AG20443 (cell line): ENCODE measurements at regions not wholly inside any gene's neighbourhood (a gene's known extent, or its start where the extent isn't known, plus 50 kb on each side); places are given as distances from the start of the nearest gene placed in this dataset.
A peak's percentile ranks its signal among the peaks of the same experiment; 100 is the strongest.
"Not testable (repeated sequence)": the region's sequence is repeated elsewhere in the genome, so short reads cannot be mapped to it uniquely, and the experiment has no call there.

ENCODE experiments used
- DNase-seq: peaks from one replicate; pipeline ENCODE4 v3.0.0; 2012; ENCODE audit warnings: low spot score, mixed read lengths

DNA sequence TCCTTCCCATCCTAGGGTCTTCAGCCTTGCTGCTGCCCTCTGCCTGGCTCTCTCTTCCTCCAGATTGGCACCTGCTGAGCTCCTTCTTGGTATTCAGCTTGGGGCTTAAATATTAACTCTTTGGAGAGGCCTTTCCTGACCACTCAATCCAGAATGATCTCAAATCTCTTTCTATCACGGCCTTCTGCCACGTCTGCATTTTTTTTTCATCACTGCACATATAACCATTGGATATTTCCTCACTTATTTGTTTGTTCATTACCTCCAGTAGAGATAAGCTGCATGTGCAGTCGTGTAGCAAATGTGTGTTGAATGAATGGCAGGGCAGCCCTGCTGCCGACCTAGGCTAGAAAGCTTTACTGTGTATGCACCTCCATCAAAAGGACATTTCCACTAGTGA is 51.6 kb upstream of the MPP7 start:
- no peak for DNase-seq

GRCh38 chr10:28355376-28355775 is 52.5 kb upstream of the MPP7 start:
- no peak for DNase-seq

DNA sequence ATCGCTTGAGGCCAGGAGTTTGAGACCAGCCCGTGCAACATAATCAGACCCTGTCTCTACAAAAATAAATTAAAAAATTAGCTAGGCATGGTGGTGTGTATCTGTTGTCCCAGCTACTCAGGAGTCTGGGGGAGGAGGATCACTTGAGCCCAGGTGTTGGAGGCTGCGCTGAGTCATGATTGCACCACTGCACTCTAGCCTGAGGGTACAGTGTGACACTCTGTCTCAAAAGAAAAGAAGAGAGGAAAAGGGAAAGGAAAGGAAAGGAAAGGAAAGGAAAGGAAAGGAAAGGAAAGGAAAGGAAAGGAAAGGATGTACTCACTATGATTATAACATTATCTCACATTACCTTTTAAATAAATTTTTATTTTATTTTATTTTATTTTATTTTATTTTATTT is 56.5 kb upstream of the MPP7 start:
- DNase-seq = no peak

DNA sequence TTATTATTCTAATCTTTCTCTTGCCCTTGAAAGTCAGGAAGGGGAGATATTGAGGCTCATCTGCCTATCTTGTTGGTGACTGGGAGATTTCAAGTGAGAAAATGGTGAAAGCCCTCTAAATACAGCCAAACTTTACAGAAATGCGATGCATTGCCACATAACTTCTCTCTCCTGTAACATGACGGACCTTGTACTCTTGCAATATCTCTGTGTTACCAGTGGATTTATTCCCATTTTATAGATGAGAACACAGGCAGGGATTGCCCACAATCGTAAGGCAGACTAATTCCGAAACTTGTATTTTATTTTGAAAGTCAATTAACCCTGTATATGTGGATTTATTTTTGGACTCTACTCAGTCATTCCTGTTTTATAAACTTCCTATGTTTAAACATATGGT is 57.3 kb upstream of the MPP7 start:
- no peak for DNase-seq

GRCh38 chr10:28363376-28363775 is 60.5 kb upstream of the MPP7 start:
- DNase-seq = no peak

DNA sequence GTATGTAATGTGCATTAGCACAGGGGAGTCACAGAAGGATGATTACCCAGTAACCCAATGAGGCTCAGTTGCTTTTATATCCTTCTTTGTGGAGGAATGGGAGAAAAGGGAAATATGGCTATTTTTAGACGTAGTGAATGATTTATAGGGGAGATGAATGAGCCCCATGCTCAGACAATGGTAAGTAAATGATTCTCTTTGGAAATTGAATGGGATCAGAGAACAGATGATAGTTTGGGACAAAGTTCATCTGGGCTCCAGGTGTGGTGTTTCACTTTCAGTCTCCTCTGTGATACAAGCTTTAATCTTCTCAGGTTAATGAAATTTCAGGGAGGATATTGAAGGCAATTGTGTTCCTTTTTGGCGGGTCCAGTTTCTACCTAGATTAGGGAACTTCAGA is 63.0 kb upstream of the MPP7 start:
- DNase-seq = no peak

DNA sequence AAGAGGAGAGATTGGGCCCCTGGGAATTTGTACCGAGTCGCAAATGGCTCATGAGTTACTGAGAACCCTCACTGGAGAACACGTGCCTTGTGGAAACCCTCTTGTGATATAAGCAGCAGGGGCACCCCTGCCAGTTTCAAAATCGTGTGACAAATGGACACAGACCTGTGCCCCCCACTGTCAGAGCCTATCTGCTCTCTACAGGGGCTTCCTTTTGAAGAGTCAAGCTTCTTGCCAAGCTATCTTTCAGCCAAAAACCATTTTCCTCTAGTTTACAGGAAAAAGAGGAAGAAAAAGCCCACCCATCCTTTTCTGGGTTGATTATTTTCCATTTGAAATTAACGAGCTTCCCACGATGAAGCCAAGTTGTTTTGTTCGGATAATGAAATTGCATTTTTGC is 64.1 kb upstream of the MPP7 start:
- no peak for DNase-seq

DNA sequence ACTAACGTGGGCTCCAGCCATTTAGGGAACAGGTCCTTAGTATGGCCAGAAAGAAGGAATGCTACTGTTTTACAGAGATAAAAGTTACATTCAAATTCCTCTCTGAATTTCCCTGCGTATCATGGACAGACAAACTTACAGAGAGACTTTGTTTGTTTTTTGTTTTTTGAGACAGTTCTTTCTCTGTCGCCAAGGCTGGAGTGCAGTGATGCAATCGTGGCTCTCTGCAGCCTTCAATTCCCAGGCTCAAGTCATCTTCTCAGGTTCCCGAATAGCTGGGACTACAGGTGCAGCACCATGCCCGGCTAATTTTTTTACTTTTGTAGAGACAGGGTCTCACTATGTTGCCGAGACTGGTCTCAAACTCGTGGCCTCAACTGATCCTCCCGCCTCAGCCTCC is 64.5 kb upstream of the MPP7 start:
- no peak for DNase-seq

GRCh38 chr10:28367929-28368484 is 65.1 kb upstream of the MPP7 start:
- DNase-seq = no peak

DNA sequence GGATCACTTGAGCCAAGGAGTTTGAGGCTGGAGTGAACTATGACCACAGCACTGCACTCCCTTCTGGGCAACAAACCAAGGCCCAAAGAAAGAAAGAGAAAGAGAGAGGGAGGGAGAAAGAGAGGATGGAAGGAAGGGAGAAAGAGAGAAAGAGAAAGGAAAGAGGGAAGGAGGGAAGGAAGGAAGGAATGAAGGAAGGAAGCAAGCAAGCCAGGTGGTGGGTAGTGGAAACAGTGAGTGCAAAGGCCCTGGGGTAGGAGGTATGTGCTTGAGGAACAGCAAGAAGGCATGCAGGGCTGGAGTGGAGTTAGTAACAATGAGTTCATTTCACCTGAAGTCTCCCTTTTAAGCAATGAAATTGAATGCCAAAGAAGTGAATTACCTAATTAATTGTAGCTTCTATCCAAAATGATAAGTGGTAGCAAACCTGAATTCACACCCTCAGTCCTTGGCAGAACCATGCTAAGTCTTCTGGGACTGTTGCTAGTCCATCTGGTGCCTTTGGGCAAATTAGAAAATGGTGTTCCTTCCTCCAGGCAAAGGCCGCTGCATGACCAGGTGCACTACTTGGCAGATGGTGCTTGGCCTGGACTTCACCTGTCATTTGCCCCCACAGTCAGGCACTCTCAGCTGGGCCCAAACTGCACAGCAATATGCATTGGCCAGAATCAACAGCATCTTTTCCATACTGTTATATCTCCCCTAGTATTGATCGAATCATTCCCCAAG is 67.4 kb upstream of the MPP7 start:
- no peak for DNase-seq

GRCh38 chr10:28371638-28372037 is 68.8 kb upstream of the MPP7 start:
- DNase-seq = not testable (repeated sequence)

GRCh38 chr10:28374036-28374435 is 71.2 kb upstream of the MPP7 start:
- DNase-seq = no peak

DNA sequence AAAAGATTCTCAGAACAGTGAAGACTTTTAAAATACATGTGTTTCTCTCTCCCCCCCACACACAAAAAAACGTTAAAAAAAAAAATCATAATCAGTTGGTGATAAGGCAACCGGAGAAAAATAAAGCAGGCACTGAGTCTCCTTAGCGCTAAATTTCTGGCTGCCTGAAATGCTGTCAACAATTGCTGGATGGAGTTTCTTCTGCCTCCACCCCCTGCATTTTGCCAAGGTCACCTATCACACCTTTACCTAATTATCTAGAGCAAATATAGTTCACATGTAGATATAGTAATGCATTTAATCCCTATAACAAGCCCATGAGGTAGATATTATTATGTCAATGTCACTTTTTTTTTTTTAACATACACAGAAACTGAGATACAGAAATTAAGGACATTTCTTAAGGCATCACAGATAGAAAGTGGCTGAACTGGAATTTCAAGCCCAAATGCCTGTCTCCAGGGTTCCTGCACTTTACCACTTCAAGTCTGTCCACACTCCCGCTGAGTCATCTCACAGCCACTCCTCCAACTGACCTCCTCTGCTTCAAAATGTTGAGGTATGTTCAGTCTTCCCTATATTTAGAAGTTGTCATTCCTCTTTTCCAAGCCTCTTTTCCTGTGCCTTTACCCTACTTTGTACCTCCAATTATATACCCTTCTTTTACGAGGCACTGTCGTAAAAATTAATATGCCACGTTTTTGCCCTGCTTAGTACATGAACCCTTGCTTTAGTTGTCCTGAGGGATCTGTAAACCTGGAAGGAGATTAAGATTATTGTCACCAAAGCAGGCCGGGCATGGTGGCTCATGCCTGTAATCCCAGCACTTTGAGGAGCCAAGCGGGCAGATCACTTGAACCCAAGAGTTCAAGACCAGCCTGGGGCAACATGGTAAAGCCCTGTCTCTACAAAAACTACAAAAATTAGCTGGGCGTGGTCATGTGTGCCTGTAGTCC is 72.8 kb upstream of the MPP7 start:
- DNase-seq = peak; percentile 54

DNA sequence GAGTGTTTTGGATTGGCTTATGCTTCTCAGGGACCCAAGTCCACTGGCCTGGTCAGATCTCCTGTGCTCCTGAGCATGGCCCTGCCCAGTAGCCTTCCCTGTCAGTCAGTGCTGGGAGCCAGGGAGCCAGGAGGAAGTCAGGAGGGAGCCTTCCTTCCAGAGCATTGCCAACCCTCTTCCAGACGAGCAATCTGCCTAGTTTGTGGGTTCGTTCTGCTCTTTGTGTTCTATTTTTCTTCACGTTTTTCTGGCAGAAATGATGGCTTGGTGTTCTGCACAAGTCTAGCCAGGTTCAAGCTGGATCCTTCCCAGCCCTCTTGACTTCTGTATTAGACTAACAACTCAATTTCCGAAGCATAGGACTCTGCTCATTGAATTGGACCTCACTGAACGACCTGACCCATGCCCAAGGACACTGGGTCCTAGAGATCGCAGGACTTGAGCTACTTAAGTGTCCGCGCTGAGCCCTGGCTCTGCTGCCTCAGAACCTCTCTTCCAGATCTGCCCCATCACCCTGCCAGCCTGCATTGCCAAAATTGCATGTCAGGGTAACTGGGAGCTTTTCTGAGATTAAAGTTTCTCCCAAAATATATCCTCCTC is 76.2 kb upstream of the MPP7 start:
- no peak for DNase-seq

DNA sequence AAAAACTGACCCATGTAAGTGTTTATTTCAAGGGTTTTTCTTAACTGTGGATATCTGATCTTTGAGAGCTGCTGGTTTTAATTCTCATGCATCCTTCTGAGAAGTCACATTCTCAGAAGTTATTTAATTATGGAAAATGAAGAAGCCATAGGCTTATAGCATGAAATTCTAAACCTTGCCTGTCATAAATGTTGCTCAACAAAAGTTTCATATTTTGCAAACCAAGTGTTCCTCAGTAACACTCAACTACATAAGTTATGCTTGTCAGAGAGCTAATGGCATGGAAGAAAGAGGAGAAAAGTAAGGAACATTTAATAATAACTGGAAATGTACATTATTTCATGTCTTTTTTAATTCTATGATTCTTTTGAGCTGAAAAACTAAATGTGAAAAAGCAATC is 78.6 kb upstream of the MPP7 start:
- DNase-seq = no peak

GRCh38 chr10:28381903-28382347 is 79.1 kb upstream of the MPP7 start:
- DNase-seq = peak; percentile 71

DNA sequence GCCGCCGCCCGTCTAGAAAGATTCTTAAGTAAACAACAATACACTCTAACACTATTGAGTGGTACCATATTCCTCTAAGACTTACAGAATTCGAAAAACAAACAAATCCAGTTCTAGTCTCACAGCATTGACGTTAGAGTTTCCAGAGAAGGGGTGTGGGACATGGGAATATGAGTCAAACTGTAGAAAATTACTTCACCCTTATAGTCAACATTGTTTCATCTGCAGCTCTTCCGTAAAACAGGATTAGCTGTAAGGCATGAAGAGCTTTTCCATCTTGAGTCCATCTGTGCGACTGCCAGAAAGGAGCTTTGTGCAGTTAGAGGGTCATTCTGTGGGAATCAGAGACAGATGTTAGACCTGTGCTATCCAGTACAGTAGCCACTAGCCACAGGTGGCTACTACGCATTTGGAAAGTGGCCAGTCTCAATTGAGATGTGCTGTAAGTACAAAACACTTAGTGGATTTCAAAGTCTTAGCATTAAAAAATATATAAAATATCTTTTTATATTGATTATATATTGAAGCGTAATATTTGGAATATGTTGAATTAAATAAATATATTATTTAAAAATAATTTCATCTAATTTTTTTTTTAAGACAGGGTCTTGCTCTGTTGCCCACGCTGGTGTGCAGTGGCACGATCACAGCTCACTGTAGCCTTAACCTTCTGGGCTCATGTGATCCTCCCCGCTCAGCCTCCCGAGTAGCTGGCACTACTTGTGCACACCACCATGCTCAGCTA is 79.8 kb upstream of the MPP7 start:
- DNase-seq = peak; percentile 44

DNA sequence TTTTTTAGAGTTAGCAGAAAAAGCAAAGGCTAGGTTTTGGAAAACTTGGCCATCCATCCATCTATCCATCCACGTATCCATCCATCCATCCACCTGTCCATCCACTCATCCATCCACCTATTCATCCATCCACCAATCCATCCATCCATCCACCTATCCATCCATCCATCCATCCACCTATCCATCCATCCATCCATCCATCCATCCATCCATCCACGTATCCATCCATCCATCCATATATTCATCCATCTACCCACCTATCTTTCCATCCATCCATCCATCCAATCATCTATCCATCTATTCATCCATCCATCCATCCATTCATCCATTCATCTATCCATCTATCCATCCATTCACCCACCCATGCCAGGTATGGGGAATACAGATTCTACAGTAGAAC is 81.7 kb upstream of the MPP7 start:
- DNase-seq = no peak

DNA sequence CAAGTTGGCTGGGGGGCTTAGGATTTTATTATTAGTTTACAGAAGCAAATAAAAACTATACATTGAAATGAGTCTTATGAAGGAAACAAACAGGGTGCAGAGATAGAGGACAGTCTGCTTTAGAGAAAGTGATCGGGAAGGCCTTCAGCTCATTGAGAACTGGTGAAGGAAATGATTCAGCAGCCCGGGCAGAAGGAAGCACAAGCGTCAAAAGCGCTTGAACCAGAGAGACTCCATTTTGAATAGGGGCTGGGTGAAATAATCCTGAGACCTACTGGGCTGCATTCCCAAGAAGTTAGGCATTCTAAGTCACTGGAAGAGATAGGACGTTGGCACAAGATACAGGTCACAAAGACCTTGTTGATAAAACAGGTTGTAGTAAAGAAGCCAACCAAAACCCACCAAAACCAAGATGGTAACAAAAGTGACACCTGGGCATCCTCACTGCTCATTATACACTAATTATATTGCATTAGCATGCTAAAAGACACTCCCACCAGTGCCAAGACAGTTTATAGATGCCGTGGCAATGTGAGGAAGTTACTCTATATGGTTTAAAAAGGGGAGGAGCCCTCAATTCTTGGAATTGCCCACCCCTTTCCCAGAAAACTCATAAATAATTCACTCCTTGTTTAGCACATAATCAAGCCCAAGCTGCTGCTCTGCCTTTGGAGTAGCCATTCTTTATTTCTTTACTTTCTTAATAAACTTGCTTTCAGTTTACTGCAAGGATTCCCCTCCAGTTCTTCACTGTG is 83.1 kb upstream of the MPP7 start:
- no peak for DNase-seq

DNA sequence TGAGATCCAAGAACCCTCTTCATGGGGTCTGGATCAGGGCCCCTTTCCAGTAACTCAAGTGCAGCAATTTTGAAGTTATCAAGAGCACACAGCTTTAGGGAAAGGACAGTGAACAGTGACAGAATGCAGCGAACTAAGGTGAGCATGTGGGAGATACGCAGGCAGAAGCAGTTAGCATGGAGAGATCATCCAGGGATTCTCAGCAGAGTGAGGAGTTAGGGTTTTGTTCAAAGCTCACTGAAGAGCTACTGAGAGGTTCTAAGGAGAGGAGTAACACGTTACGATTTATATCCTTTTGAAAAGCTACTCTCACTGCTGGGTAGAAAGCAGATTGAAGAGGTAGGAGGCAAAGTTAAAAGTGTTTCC is 83.6 kb upstream of the MPP7 start:
- DNase-seq = no peak

GRCh38 chr10:28387140-28387539 is 84.3 kb upstream of the MPP7 start:
- DNase-seq = no peak
